GM21825 (cell line): ENCODE measurements at regions not wholly inside any gene's neighbourhood (a gene's known extent, or its start where the extent isn't known, plus 50 kb on each side); places are given as distances from the start of the nearest gene placed in this dataset.
A peak's percentile ranks its signal among the peaks of the same experiment; 100 is the strongest.

ENCODE experiments used
- ATAC-seq: cut with Tn5 transposase; IDR thresholded peaks from one replicate; pipeline ENCODE4 v1.9.1; 2021; ENCODE audit warnings: mild to moderate bottlenecking, moderate library complexity; ENCODE audit not compliant: unreplicated experiment

DNA sequence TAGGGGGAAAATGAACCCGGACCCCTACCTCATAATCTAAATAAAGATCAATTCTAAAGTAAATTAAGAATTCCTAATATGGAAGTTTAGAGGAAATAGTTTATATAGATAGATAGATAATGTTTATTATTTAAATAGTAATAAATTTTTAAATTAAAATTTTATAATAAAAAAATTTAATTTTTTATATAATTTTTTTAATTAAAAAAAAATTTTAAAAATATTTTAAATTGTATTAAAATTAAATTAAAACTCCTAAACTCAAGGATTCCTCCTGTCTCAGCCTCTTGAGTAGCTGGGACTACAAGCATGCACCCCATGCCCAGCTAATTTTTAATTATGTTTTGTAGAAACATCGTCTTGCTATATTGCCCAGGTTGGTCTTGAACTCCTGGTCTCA is 186.9 kb upstream of the VRK2 start:
- ATAC-seq, result no peak

DNA sequence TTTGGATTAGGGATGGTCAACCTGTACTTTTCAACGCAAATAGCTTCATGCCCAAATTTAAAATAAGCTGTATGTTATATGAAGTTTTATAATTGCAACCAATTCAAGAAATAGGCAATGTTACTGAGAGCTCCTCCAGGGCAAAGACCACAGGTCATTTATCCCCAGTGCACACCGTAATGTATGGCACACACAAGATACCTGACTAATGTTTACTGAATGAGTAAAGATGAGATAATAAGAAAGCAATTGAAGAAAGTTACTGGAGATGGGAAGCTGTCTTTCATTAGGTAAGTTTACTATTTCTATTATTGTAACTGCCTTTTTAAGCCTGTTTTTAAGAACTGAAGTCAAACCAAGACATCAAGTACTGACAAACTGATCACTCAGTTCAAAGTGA is 184.5 kb upstream of the VRK2 start:
- ATAC-seq, result no peak

DNA sequence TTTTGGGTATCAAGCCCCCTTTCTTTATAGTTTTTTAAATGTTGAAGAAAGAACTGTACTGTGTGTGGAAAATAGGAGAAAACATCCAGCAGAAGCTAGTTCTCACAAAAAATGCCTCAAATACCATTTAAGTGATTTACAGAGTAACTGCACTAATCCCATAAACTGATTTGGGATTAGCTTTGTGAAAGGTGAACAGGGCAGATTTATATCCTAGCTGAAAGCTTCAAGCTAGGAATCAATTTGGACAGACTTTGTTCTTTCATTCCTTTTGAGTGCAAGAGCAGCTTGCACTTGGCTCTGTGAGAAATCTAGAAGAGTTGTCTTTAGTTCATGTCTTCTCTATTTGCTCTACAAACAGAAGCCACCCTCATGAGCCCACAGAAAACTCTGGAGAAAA is 183.9 kb upstream of the VRK2 start:
- ATAC-seq, result no peak

DNA sequence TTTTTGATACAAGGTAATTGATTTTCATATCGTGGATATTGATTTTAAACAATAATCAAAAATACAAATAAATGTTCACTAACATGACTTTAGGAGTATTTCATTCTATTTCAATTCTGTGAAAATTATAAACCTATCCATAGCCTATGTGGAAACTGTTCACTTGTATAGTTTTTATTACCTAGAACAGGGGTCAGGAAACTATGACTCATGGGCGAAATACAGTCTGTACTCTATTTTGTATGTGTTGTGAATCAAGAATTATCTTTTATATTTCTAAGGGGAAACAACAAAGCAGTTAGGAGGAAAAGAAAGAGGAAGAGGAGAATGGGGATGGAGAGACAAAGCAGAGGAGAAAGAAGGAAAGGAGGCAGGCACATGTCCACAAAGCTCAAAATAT is 181.7 kb upstream of the VRK2 start:
- ATAC-seq, result no peak

DNA sequence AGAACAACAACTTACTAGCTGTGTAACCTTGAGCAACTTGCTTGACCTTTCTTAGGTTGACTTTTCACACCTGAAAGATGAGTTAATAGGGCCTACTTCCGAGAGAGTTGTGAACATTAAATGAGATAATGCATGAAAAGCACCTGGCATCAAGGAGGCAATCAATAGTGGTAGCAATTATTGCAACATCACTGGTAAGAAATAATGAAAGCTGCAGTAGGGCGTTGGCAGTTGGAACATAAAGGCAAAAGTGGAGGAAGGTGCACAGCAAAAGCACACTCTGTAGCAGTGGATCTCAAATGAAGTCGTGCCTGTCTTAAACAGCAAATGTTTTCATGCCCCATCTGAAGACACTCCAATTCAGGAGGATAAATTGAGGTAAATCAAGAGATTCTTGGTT is 178.9 kb upstream of the VRK2 start:
- no peak for ATAC-seq

DNA sequence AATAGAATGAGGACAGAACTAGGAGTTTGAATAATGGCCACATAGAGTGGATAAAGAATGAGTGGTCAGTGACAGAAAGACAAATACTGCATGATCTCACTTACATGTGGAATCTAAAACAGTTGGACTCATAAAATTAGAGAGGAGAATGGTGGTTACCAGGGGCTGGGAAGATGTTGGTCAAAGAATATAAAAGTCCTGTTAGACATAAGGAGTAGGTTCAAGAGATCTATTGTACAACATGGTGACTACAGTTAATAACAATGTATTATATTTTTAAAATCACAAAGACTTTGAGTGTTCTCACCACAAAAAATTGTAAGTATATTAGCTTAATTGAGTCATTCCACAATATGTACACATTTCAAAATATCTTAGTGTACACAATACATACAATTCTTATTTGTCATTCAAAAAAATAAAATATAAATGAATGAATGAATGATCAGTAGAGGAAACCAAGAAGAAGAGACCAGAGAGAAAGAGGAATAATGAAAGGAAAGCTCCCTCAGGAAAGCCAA is 177.9 kb upstream of the VRK2 start:
- ATAC-seq, result no peak

DNA sequence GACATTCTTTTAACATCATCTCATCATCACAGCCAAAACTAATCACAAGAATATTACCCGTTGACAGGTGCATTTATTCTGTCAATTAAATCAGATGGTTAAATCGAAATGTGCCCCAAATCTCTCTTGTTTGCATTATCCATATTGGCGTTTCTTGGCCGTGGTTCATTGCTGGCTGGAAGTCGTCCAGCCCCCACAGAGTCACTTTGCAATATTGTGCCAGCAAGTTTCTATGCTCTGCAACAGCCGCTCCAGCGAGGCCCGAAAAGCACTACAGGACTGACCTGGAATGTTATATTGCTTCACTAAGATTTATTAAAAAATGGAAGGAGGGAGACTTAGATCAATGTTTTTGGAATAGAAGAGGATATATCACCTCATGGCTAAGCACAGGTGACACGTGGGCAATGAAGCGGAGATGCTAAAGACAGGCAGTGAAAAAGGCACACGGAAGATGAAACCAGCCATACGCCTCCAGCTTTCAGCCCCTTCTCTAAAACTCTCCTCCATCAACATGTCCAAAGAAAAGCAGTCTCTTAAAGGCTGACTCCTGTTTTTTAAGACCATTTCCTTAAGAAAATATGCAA is 176.8 kb upstream of the VRK2 start:
- no peak for ATAC-seq

DNA sequence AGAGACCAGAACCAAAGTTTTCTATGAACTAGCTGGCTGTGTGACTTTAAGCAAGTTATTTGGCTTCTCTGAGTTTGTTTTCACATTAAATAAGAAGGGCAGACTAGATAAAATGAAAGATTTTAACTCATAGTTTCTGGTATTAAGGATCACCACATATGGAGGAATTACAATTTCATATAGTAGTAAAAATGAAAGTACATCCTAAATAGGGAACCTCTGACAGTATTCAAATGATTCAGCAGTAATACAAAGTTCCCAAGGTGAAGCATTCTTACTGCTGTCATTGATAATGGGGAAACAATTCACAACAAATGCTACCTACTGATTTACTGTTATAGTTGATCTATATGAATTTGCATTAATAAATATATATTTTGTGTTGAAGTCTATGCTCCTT is 170.3 kb upstream of the VRK2 start:
- peak; percentile 47 for ATAC-seq

DNA sequence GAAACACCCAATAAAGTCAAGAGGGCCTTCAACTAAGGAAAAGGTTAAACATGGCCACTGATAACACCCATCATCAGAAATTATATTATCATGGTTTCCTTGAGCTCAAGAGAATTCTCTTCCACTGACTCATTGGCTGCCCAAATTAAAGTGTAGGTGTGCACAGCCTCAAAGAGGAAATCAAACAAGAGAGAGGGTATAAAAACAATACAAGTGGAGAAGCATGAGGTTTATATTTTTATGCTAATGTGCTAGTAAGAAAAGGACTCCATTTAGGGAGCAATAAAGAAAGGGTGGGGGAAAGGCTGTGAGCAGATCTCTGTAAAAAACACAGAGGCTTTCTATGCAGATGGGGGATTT is 168.8 kb upstream of the VRK2 start:
- no peak for ATAC-seq

DNA sequence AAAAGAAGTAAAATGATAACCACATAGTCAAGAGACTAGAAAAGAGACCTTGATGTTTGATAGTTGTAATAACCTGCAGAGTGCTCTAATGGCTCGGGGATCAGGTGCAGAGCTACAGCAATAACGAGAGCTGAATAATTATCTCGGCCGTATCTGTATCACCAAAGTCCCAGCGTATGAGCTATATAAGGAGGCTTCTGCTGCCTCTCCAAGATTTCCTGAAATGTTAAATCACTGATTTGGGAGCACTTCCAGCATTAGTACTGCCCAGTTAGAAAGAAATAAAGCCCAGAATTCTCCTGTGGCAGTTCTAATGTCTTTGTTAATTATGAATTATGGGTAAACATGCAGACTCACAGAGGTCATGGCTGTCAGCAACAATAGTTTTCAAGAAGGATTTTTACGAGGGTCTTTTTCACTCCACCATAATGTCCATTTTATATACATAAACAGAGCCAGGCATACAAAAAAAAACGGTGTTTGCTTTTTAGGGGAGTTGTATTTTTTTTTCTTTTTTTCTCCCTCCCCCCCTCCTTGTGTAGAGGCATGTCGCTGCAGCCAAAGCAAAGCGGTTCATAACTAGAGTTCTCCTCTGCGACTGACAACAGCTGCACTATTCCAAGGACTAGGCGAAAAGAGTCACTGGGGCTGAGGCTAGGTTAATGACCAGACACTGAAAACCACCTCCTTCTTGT is 168.3 kb upstream of the VRK2 start:
- ATAC-seq, result no peak

DNA sequence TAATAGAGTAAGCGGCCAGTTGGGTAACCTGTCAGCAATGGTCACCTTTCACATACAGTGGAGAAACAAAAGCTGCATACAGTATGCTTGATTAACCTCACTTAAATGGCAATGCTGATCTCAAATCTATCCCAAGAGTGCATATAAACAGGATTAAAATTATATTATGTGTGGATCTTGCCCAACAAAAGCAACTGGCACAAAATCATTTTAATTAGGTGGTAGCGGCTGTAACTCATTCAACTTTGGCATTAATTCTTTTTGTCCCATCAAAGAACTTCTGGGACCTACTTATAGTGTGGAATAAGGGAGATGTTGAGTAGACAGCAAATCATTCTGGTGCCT is 167.8 kb upstream of the VRK2 start:
- ATAC-seq, result no peak

DNA sequence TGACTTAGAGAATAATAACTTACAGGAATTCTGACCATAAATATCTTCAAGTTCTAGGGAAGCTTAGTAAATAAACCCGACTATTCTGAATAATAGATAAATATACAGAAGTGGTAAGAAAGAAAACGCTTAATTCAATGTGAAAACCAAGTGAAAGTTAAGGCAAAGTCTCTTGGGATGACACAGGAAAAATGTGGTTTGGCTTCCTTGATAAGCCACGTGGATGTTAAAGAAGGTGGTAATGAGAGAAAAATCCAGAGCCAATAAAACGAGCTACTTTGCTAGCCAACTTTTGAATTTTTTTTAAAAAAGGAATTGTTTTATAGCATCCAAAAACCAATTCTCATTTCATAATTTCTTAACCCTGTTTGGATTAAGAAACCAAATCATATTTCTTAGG is 166.2 kb upstream of the VRK2 start:
- no peak for ATAC-seq

DNA sequence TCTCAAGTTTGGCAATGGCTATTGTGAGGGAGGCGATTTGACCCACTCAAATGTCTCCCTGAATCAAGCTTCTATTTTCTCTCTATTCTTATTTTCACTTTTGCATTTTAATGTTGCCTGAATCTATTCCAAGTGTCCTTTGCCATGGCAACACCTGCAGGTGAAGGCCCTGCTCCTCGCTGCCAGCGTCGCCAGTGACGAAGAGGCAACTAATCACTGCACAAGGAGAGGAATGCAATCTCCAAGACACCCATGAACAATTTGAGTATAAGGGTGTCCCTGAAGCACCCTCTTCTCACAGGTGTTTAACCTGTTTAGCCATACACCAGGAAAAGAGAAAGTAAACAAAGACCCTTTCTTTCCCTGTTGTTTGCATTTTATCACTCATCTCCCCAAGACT is 165.6 kb upstream of the VRK2 start:
- no peak for ATAC-seq

DNA sequence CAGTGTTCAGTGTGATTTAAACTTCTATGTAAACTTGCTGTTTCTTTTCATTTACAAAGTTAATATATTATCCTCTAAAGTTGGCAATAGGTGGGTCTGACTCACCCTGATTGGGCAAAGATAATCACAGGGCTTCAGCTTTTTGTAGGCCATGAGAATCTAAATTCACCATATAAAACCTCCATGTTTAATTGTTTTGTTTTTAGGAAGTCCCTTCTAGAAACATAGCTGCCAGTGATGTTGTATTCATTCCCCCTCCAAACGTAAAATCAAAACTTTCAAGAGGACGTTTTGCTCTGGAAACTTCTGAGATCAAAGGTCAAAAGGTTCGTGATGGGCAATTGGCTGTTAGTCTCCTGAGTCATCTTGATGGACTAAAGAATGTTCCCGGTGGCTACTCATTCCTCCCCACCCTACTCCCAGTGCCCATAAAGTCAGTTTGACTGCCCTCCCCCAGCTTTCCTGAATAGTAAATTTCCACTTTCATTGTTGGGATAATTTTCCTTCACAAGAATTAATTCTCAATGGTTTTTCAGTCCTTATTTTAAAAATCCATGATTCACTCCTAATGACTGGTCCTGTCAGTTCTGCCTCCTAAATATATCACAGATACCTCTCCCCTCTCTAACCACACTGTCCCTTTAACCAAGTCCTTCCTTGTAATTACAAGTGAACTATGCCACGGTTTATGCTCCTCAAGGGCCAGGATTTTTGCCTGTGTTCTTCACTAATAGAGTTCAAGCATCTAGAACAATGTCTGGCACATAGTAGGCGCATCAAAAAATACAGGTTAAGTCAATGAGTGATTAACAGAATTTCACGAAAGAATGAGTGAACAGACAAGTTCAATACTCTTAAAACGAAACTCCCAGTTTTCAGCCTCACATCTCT is 164.4 kb upstream of the VRK2 start:
- ATAC-seq, result no peak

DNA sequence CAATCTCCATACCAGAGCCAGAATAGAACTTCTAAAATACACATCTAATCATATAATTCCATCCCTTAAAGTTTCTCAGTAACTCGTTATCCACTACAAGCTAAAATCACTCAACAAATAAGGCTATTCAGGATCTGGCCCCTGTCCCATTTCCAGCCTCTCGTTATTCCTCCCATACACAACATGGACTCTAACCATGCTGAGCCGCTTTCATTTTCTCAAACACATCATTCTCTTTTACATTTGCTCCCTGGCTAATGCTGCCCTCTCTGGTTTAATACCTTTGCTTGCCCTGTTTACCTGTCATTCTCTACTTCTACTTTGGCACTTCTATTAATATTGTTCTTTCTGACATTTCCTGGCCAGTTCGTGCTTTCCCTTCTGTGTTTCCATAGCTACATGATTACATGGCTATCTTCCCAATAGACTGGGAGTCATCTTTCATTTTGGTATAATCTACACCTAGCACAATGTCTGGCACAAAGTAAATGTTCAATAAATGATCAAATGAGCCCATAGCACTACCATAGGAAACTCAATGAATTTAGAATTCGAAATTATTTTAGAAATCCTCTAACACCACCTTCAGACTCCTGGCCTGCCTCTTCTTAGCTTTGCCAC is 163.6 kb upstream of the VRK2 start:
- no peak for ATAC-seq

DNA sequence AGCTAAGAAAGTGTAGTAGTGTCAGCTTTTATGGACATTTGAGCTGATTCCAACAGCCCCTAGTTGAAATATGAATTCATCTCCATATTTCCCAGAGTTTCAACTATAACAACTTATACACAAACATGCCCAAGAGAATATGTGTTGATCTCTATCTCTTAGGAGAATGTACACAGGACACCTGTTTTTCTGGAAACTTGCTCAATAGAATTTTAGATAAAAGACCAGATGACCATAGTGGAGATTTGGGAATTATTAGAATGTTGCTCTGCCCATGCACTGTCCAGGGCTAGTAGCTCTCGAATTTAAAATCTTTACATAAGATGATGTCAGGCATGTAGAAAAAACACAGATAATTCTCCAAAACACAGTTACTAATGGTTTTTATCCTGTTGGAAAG is 162.3 kb upstream of the VRK2 start:
- no peak for ATAC-seq

DNA sequence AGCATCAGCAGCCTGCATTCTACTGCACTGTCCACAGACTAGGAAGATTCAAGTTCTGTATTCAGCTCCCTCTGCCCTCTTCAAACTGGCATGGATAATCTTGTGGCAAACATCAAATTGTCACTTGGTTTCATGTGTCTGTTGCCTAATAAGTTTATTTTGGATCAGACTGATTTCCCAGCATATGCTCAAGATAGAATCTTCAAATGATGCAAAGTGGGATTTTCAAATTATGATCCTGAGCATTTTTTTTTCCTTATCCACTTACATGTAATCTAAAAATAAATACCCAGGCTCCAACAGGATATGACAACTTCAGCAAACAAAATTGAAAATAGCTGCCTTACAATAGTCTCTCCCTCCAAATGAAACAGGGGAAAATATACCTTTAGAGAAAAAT is 160.9 kb upstream of the VRK2 start:
- no peak for ATAC-seq

DNA sequence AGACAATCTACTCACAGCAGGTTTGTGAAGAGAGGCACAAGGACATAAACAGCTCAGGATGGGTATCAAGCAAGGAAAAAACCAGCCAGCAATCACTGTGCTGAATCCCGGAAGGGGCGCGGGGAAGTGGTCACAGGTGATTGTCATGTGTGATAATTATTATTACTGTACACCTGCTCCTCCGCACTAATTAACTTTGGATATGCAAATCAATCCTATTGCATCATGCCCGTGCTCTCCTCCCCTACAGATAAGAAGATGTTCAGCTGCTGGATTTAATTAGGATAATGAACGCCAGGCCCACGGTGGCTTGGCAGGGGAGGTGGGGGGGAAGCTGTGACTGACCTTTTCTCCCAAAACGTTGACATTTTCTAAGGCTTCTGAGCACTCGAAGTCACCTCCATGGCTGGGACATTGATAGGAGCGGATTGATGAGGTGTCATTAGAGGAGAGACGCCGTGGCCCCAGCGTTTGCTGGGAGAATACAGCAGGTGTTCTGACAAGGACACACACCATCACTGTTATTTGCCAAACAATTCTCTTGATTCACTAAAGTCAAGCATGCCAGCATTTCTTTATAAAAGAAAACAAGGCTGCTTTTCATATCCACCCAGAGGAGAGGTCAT is 160.3 kb upstream of the VRK2 start:
- ATAC-seq, result no peak

DNA sequence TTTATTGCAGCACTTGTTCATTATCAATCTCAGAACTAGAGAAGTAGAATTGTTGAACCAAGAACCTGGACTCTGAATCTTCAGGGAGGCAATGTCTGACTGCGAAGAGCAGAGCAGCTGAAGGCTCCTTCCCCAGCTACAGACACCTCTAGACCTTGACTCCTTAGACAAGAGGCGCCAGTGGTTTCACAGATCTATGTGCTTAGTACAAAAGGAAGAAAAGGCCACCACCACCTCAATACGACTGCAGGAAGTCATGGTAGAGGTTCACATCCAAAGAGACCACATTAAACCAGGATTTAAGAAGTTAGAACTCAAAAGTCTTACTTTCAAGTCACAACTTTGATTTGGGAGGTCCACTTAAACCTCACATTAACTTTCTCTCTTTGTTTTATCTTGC is 158.1 kb upstream of the VRK2 start:
- no peak for ATAC-seq

DNA sequence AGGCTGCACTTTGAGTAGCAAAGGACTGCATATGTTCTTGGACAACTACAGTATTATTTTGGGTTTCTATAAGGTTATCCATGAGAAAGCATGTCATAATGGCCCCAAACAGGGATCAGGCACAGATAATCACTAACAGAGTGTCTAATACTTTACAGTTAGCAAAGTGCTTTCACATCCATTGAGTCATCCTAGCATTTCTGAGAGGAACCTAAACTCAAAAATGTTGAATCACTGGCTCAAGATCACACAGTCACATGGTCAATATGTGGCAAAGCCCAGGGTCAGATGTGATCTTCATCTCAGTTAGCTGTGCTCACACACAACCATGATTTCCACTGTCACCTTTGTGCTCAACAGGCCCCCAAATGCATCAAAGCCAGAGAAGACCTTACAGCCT is 156.1 kb upstream of the VRK2 start:
- ATAC-seq, result peak; percentile 39

DNA sequence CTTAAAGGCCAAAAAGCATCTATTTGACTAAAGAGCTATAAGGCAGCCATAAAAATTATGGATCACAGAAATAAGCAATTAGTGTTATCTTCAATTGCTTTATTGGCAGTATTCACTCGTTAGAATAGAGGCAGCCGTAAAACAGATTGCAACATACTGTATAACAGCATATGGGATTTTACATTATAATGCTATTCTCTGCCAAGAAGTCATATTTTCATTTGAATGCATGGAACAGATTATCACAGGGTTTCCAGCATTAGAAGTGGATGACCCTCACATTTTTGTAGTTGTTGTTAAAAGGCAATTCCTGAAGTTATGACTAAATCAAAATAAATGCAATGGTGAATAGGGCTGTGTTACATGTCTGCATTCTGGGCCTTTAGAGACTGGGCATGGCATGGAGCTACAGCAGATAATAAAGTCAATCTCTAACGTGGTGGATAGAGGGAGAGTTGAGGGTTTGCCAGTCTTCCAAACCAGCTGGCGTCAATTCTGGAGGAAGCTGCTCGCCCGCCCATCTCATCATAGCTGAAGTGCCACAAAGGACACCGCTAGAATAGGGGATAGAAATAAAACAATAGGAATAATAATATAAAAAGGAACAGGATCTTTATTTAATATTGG is 155.4 kb upstream of the VRK2 start:
- ATAC-seq, result no peak
